BLaER1 treated with 17β-estradiol and CSF1 and Interleukin-3, amounts not matched to agents 10 nM and 100 nM (cell line): ENCODE measurements at regions not wholly inside any gene's neighbourhood (a gene's known extent, or its start where the extent isn't known, plus 50 kb on each side); places are given as distances from the start of the nearest gene placed in this dataset.
A peak's percentile ranks its signal among the peaks of the same experiment; 100 is the strongest.

Experiments used
- H3K27ac ChIP-seq, 11 experiments: shearing (Covaris generic); formaldehyde crosslinking; 2 replicates each; pipeline ENCODE4 v1.8.1; 2022
- H3K27me3 ChIP-seq, 11 experiments: shearing (Covaris generic); formaldehyde crosslinking; 2 replicates each; pipeline ENCODE4 v1.8.1; 2022
- H3K36me3 ChIP-seq, 11 experiments: shearing (Covaris generic); formaldehyde crosslinking; 2 replicates each; pipeline ENCODE4 v1.8.1; 2022
- H3K4me1 ChIP-seq, 10 experiments: shearing (Covaris generic); formaldehyde crosslinking; 2 replicates each; pipeline ENCODE4 v1.8.1; 2022
- H3K4me2 ChIP-seq, 11 experiments: shearing (Covaris generic); formaldehyde crosslinking; 2 replicates each; pipeline ENCODE4 v1.8.1; 2022
- H3K4me3 ChIP-seq, 10 experiments: shearing (Covaris generic); formaldehyde crosslinking; 2 replicates each; pipeline ENCODE4 v1.8.1; 2022
- H3K9ac ChIP-seq, 11 experiments: shearing (Covaris generic); formaldehyde crosslinking; 2 replicates each; pipeline ENCODE4 v1.8.1; 2022
- H3K9me3 ChIP-seq, 11 experiments: shearing (Covaris generic); formaldehyde crosslinking; replicated peaks in 1 of 11; 2 replicates each; pipeline ENCODE4 v1.8.1; 2022
- H4K20me1 ChIP-seq, 11 experiments: shearing (Covaris generic); formaldehyde crosslinking; 2 replicates each; pipeline ENCODE4 v1.8.1; 2022
- Cebpa-rat ChIP-seq, 11 experiments: shearing (Covaris generic); IDR thresholded peaks; 2 replicates each; pipeline ENCODE4 v1.8.1; 2022

- Histone ChIP-seq H3K9me3 (peaks cover 0 to 12% (median 4%) of the 10 kb centered on the region in 11 experiments; a peak in 7 of 22 replicates), H3K36me3 (no peaks in the 10 kb centered on the region), H4K20me1 (no peaks in the 10 kb centered on the region), H3K4me3 (no peak overlapping the region), H3K4me1 (peaks cover 0 to 27% (median 0%) of the 10 kb centered on the region in 10 experiments; a peak in 7 of 20 replicates), H3K4me2 (peak overlapping the region in 3 of 11 experiments; percentile 4 to 30 (median 18); a peak in 4 of 22 replicates), H3K27me3 (no peaks in the 10 kb centered on the region), H3K9ac (no peak overlapping the region), H3K27ac (no peak overlapping the region)
- TF ChIP-seq Cebpa-rat (IDR thresholded peaks at IDR 0.05): no peak
These were observed 89.3 kb upstream of the SV2C start for GRCh38 chr5:75993643-75994520.

- Histone ChIP-seq H3K27ac (no peak overlapping the region), H4K20me1 (no peaks in the 10 kb centered on the region), H3K9me3 (peaks cover 0 to 5% (median under 1%) of the 10 kb centered on the region in 11 experiments; a peak in 6 of 22 replicates)
These were observed 90.0 kb upstream of the SV2C start for GRCh38 chr5:75993183-75993582.

GRCh38 chr5:75992753-75993152, 90.4 kb upstream of the SV2C start:
- no peaks in the 10 kb centered on the region for H3K27me3 ChIP-seq
- H3K9me3 ChIP-seq: peaks cover 0 to 2% (median 0%) of the 10 kb centered on the region in 11 experiments; a peak in 2 of 22 replicates
- H3K4me1 ChIP-seq: peaks cover 0 to 27% (median 0%) of the 10 kb centered on the region in 10 experiments; a peak in 7 of 20 replicates
- H3K9ac ChIP-seq: no peak overlapping the region
- no peaks in the 10 kb centered on the region for H3K36me3 ChIP-seq
- H3K27ac ChIP-seq: no peak overlapping the region
- H4K20me1 ChIP-seq: no peaks in the 10 kb centered on the region
- H3K4me2 ChIP-seq: peak overlapping the region in 1 of 11 experiments; percentile 13; a peak in 2 of 22 replicates
- no peak for TF ChIP-seq Cebpa-rat (IDR thresholded peaks at IDR 0.05)
- no peak overlapping the region for H3K4me3 ChIP-seq

More at GRCh38 chr5:75993183-75993582, 90.0 kb upstream of the SV2C start:
- H3K9ac ChIP-seq: no peak overlapping the region
- no peaks in the 10 kb centered on the region for H3K36me3 ChIP-seq
- peaks cover 0 to 27% (median 0%) of the 10 kb centered on the region in 10 experiments; a peak in 7 of 20 replicates for H3K4me1 ChIP-seq
- no peak for TF ChIP-seq Cebpa-rat (IDR thresholded peaks at IDR 0.05)
- peak overlapping the region in 3 of 11 experiments; percentile 8 to 30 (median 18); a peak in 4 of 22 replicates for H3K4me2 ChIP-seq
- no peaks in the 10 kb centered on the region for H3K27me3 ChIP-seq
- H3K4me3 ChIP-seq: no peak overlapping the region

GRCh38 chr5:75985077-75985476, 98.1 kb upstream of the SV2C start:
- Histone ChIP-seq H3K4me2 (no peak overlapping the region), H3K36me3 (no peaks in the 10 kb centered on the region), H3K9me3 (no peaks in the 10 kb centered on the region; a peak in 1 of 22 replicates), H3K4me3 (no peak overlapping the region), H3K4me1 (no peaks in the 10 kb centered on the region), H4K20me1 (no peaks in the 10 kb centered on the region), H3K9ac (no peak overlapping the region), H3K27ac (no peak overlapping the region), H3K27me3 (no peaks in the 10 kb centered on the region)
- no peak for TF ChIP-seq Cebpa-rat (IDR thresholded peaks at IDR 0.05)

- H3K4me1 ChIP-seq: no peaks in the 10 kb centered on the region
- H3K27ac ChIP-seq: no peak overlapping the region
- no peak overlapping the region for H3K4me2 ChIP-seq
- TF ChIP-seq Cebpa-rat (IDR thresholded peaks at IDR 0.05): no peak
- no peaks in the 10 kb centered on the region for H4K20me1 ChIP-seq
- H3K27me3 ChIP-seq: no peaks in the 10 kb centered on the region
- no peak overlapping the region for H3K4me3 ChIP-seq
- H3K9ac ChIP-seq: no peak overlapping the region
- H3K36me3 ChIP-seq: no peaks in the 10 kb centered on the region
- H3K9me3 ChIP-seq: peaks cover 0 to 8% (median 3%) of the 10 kb centered on the region in 11 experiments; a peak in 4 of 22 replicates
These were observed 107.7 kb upstream of the SV2C start for GRCh38 chr5:75975496-75975895.

GRCh38 chr5:75965292-75965691, 117.9 kb upstream of the SV2C start:
- H3K27me3 ChIP-seq: no peaks in the 10 kb centered on the region
- 0 out of 22 replicates have a peak overlapping the region, but pooled peaks of 1 of the 11 experiments have one; percentile 77 for H3K4me2 ChIP-seq
- peaks cover 32 to 40% (median 34%) of the 10 kb centered on the region in 11 experiments for H3K9me3 ChIP-seq
- H3K4me1 ChIP-seq: peaks cover 0 to 18% (median 4%) of the 10 kb centered on the region in 10 experiments; a peak in 9 of 20 replicates
- H3K27ac ChIP-seq: no peak overlapping the region
- no peaks in the 10 kb centered on the region for H3K36me3 ChIP-seq
- no peak overlapping the region for H3K4me3 ChIP-seq
- no peak overlapping the region for H3K9ac ChIP-seq
- no peak for TF ChIP-seq Cebpa-rat (IDR thresholded peaks at IDR 0.05)
- H4K20me1 ChIP-seq: no peaks in the 10 kb centered on the region

GRCh38 chr5:75964008-75964407, 119.2 kb upstream of the SV2C start:
- Histone ChIP-seq H3K27me3 (no peaks in the 10 kb centered on the region), H3K36me3 (no peaks in the 10 kb centered on the region), H3K4me1 (peaks cover 0 to 18% (median 4%) of the 10 kb centered on the region in 10 experiments; a peak in 9 of 20 replicates), H4K20me1 (no peaks in the 10 kb centered on the region), H3K27ac (peak overlapping the region in 7 of 11 experiments; percentile 18 to 77 (median 69); a peak in 12 of 22 replicates), H3K9ac (peak overlapping the region in 5 of 11 experiments; percentile 51 to 65 (median 60); a peak in 9 of 22 replicates), H3K9me3 (peaks cover 28 to 37% (median 30%) of the 10 kb centered on the region in 11 experiments), H3K4me2 (peak overlapping the region in 6 of 11 experiments; percentile 15 to 77 (median 56); a peak in 8 of 22 replicates), H3K4me3 (no peak overlapping the region; a peak in 1 of 20 replicates)
- TF ChIP-seq Cebpa-rat (IDR thresholded peaks at IDR 0.05): no peak

GRCh38 chr5:75963554-75963953, 119.6 kb upstream of the SV2C start:
- H3K27me3 ChIP-seq: no peaks in the 10 kb centered on the region
- no peak for TF ChIP-seq Cebpa-rat (IDR thresholded peaks at IDR 0.05)
- no peaks in the 10 kb centered on the region for H3K36me3 ChIP-seq
- H3K4me1 ChIP-seq: peaks cover 0 to 18% (median 4%) of the 10 kb centered on the region in 10 experiments; a peak in 9 of 20 replicates
- H3K9me3 ChIP-seq: peaks cover 24 to 32% (median 27%) of the 10 kb centered on the region in 11 experiments
- peak overlapping the region in 5 of 11 experiments; percentile 15 to 77 (median 53); a peak in 7 of 22 replicates for H3K4me2 ChIP-seq
- H3K27ac ChIP-seq: peak overlapping the region in 7 of 11 experiments; percentile 18 to 71 (median 64); a peak in 11 of 22 replicates
- H3K9ac ChIP-seq: peak overlapping the region in 3 of 11 experiments; percentile 11 to 61 (median 51); a peak in 2 of 22 replicates
- no peak overlapping the region for H3K4me3 ChIP-seq
- no peaks in the 10 kb centered on the region for H4K20me1 ChIP-seq

GRCh38 chr5:75961818-75962217, 121.4 kb upstream of the SV2C start:
- H3K4me1 ChIP-seq: peaks cover 0 to 18% (median 4%) of the 10 kb centered on the region in 10 experiments; a peak in 9 of 20 replicates
- no peak overlapping the region for H3K4me2 ChIP-seq
- peaks cover 15 to 27% (median 20%) of the 10 kb centered on the region in 11 experiments for H3K9me3 ChIP-seq
- H3K36me3 ChIP-seq: no peaks in the 10 kb centered on the region
- no peak overlapping the region for H3K4me3 ChIP-seq
- no peaks in the 10 kb centered on the region for H3K27me3 ChIP-seq
- no peak overlapping the region for H3K27ac ChIP-seq
- H4K20me1 ChIP-seq: no peaks in the 10 kb centered on the region
- no peak overlapping the region for H3K9ac ChIP-seq
- TF ChIP-seq Cebpa-rat (IDR thresholded peaks at IDR 0.05): no peak
